H1 (cell line): ENCODE measurements at regions not wholly inside any gene's neighbourhood (a gene's known extent, or its start where the extent isn't known, plus 50 kb on each side); places are given as distances from the start of the nearest gene placed in this dataset.

ENCODE experiments used
- CTCF ChIA-PET: fragments of 300-600 bp; sonication (Branson Sonifier 250); formaldehyde crosslinking; loops from one replicate; lab custom pipeline; 2021; ENCODE audit not compliant: partially characterized antibody; lab: Charles Lee
- POLR2A ChIA-PET: fragments of 300-600 bp; sonication (Branson Sonifier 250); formaldehyde crosslinking; loops from one replicate; lab custom pipeline; 2021; ENCODE audit warnings: inconsistent platforms; ENCODE audit not compliant: partially characterized antibody; lab: Charles Lee
- DNase-seq, 2 experiments: peaks; one replicate each; pipeline versions ENCODE4 v3.0.0 to v3.0.0-alpha.2; 2010 to 2022; ENCODE audit warnings: low spot score in 2 of 2, low read depth in 1 of 2, mixed read lengths in 1 of 2
- FAIRE-seq: peaks from 2 replicates; lab custom pipeline; 2011; peaks lifted over from hg19 to GRCh38; lab: Jason Lieb, UNC
- H2AFZ ChIP-seq: 2 replicates; pipeline ENCODE4 v1.8.1; 2012; ENCODE audit warnings: low read length, inconsistent platforms
- H2AK5ac ChIP-seq: 2 replicates; pipeline ENCODE4 v1.6.1; 2013; ENCODE audit warnings: low read depth, low read length
- H2BK120ac ChIP-seq: replicated peaks from 2 replicates; pipeline ENCODE3; 2013; ENCODE audit warnings: low read depth, low read length, inconsistent platforms
- H2BK12ac ChIP-seq: 2 replicates; pipeline ENCODE4 v1.6.1; 2013; ENCODE audit warnings: low read depth, low read length
- H2BK15ac ChIP-seq: 2 replicates; pipeline ENCODE4 v1.6.1; 2013; ENCODE audit warnings: low read length
- H2BK20ac ChIP-seq: 2 replicates; pipeline ENCODE4 v1.6.1; 2013; ENCODE audit warnings: low read length
- H2BK5ac ChIP-seq: 2 replicates; pipeline ENCODE4 v1.6.1; 2013; ENCODE audit warnings: low read depth, low read length
- H3K14ac ChIP-seq: 2 replicates; pipeline ENCODE4 v1.6.1; 2013; ENCODE audit warnings: inconsistent platforms; ENCODE audit not compliant: insufficient read length
- H3K18ac ChIP-seq: 2 replicates; pipeline ENCODE4 v1.6.1; 2013; ENCODE audit warnings: low read length; ENCODE audit errors: extremely low read depth
- H3K23ac ChIP-seq: 2 replicates; pipeline ENCODE4 v1.6.1; 2013; ENCODE audit warnings: inconsistent platforms; ENCODE audit not compliant: insufficient read length
- H3K23me2 ChIP-seq: 2 replicates; pipeline ENCODE4 v1.6.1; 2013; ENCODE audit warnings: low read depth, low read length
- H3K27ac ChIP-seq: 2 replicates; pipeline ENCODE4 v1.6.1; 2011; ENCODE audit warnings: low read depth, low read length, inconsistent platforms
- H3K27me3 ChIP-seq, 4 experiments: replicated peaks in 1 of 4; 1 replicate in 1 of 4; 2 replicates in 3 of 4; pipeline versions ENCODE4 v1.6.1 to v1.8.1; 2011 to 2013; ENCODE audit warnings: low read length in 3 of 4, mild to moderate bottlenecking in 3 of 4, inconsistent platforms in 2 of 4, mixed read lengths in 2 of 4, moderate library complexity in 1 of 4; ENCODE audit not compliant: control insufficient read depth in 3 of 4, insufficient read depth in 3 of 4; ENCODE audit errors: extremely low read depth in 1 of 4
- H3K36me3 ChIP-seq, 4 experiments: 2 replicates each; pipeline versions ENCODE4 v1.6.1 to v1.8.1; 2011 to 2013; ENCODE audit warnings: mild to moderate bottlenecking in 4 of 4, low read length in 3 of 4, moderate library complexity in 2 of 4, control low read depth in 1 of 4, inconsistent platforms in 1 of 4; ENCODE audit not compliant: insufficient read depth in 4 of 4, control insufficient read depth in 2 of 4
- H3K4ac ChIP-seq: replicated peaks from 2 replicates; pipeline ENCODE3; 2013; ENCODE audit warnings: low read length, low read depth, mixed read lengths, inconsistent platforms; ENCODE audit not compliant: insufficient read length
- H3K4me1 ChIP-seq, 4 experiments: replicated peaks in 1 of 4; 1 replicate in 1 of 4; 2 replicates in 3 of 4; pipeline versions ENCODE4 v1.6.1 to v1.8.1; 2011 to 2013; ENCODE audit warnings: low read length in 3 of 4, inconsistent platforms in 2 of 4, mixed read lengths in 1 of 4; ENCODE audit not compliant: insufficient read depth in 4 of 4, control insufficient read depth in 3 of 4
- H3K4me2 ChIP-seq, 2 experiments: 2 replicates each; pipeline versions ENCODE4 v1.6.1 to v1.8.1; 2011 to 2013; ENCODE audit warnings: low read depth in 2 of 2, low read length in 2 of 2, control low read depth in 1 of 2, inconsistent platforms in 1 of 2, mild to moderate bottlenecking in 1 of 2; ENCODE audit not compliant: insufficient read depth in 1 of 2
- H3K4me3 ChIP-seq, 4 experiments: fragments of 200-600, 300-600 bp in 1 of 4; sonication (generic), shearing (Covaris generic), sonication (Bioruptor Twin) in 1 of 4; 2 replicates each; pipeline versions ENCODE4 v1.5.1 to v1.8.1; 2011 to 2016; ENCODE audit warnings: low read length in 4 of 4, low read depth in 3 of 4, control low read depth in 2 of 4, inconsistent platforms in 2 of 4, mild to moderate bottlenecking in 2 of 4, mixed read lengths in 1 of 4, moderate library complexity in 1 of 4; ENCODE audit not compliant: insufficient read depth in 2 of 4; ENCODE audit errors: extremely low read depth in 1 of 4
- H3K56ac ChIP-seq: replicated peaks from 2 replicates; pipeline ENCODE3; 2013; ENCODE audit warnings: low read depth, mild to moderate bottlenecking, mixed read lengths, low read length, inconsistent platforms; ENCODE audit not compliant: insufficient read length
- H3K79me1 ChIP-seq: 2 replicates; pipeline ENCODE4 v1.6.1; 2013; ENCODE audit warnings: low read depth, low read length, control low read depth
- H3K79me2 ChIP-seq, 2 experiments: 2 replicates each; pipeline versions ENCODE4 v1.6.1 to v1.8.1; 2012 to 2013; ENCODE audit warnings: low read length in 2 of 2, mild to moderate bottlenecking in 2 of 2, inconsistent platforms in 1 of 2; ENCODE audit not compliant: insufficient read depth in 2 of 2, control insufficient read depth in 1 of 2
- H3K9ac ChIP-seq, 4 experiments: replicated peaks in 1 of 4; 1 replicate in 1 of 4; 2 replicates in 3 of 4; pipeline versions ENCODE4 v1.6.1 to v1.8.1; 2011 to 2013; ENCODE audit warnings: low read depth in 3 of 4, low read length in 3 of 4, control low read depth in 2 of 4, mild to moderate bottlenecking in 2 of 4, moderate library complexity in 2 of 4, inconsistent platforms in 1 of 4; ENCODE audit errors: extremely low read depth in 1 of 4
- H3K9me3 ChIP-seq, 2 experiments: 2 replicates each; pipeline versions ENCODE4 v1.6.1 to v1.8.1; 2012 to 2013; ENCODE audit warnings: mild to moderate bottlenecking in 2 of 2, moderate library complexity in 2 of 2, control low read depth in 1 of 2, inconsistent platforms in 1 of 2, low read depth in 1 of 2, low read length in 1 of 2, mixed read lengths in 1 of 2; ENCODE audit not compliant: insufficient read depth in 2 of 2
- H4K20me1 ChIP-seq, 2 experiments: replicated peaks in 1 of 2; 2 replicates each; pipeline versions ENCODE3 to v1.8.1; 2011 to 2013; ENCODE audit warnings: inconsistent platforms in 2 of 2, low read length in 2 of 2, mild to moderate bottlenecking in 1 of 2; ENCODE audit not compliant: insufficient read depth in 2 of 2, control insufficient read depth in 1 of 2
- H4K5ac ChIP-seq: 2 replicates; pipeline ENCODE4 v1.6.1; 2013; ENCODE audit warnings: low read length, low read depth, mixed read lengths, inconsistent platforms; ENCODE audit not compliant: insufficient read length
- H4K8ac ChIP-seq: 2 replicates; pipeline ENCODE4 v1.8.0; 2013; ENCODE audit warnings: mild to moderate bottlenecking, moderate library complexity, low read length, inconsistent platforms; ENCODE audit not compliant: insufficient read depth; ENCODE audit errors: extremely low read depth
- H4K91ac ChIP-seq: replicated peaks from 2 replicates; pipeline ENCODE3; 2013; ENCODE audit warnings: low read length, mixed read lengths, inconsistent platforms; ENCODE audit not compliant: insufficient read length
- CBX5 ChIP-seq: fragments of 300-800, 300-1000 bp; sonication (generic); IDR thresholded peaks from 2 replicates; pipeline ENCODE4 v1.7.1; 2016; ENCODE audit warnings: antibody characterized with exemption, low read length, low read depth
- CTBP2 ChIP-seq: IDR thresholded peaks from 2 replicates; pipeline ENCODE4 v1.7.0; 2011; ENCODE audit warnings: borderline replicate concordance, mild to moderate bottlenecking, moderate library complexity, mixed read lengths, low read length; ENCODE audit not compliant: insufficient read depth, insufficient read length
- SAP30 ChIP-seq: fragments of 300-600 bp; sonication (generic); IDR thresholded peaks from 2 replicates; pipeline ENCODE4 v1.7.1; 2012; ENCODE audit warnings: low read length, moderate library complexity, mild to moderate bottlenecking, inconsistent platforms; ENCODE audit not compliant: insufficient read depth, insufficient replicate concordance
- SIN3A ChIP-seq, 2 experiments: IDR thresholded peaks in 1 of 2; conservative IDR thresholded peaks in 1 of 2; 2 replicates each; pipeline ENCODE4 v1.6.1; 2011 to 2012; ENCODE audit warnings: low read length in 2 of 2, improper control_type of control experiment in 1 of 2, low read depth in 1 of 2, mild to moderate bottlenecking in 1 of 2
- WGBS, 2 experiments: shearing (Covaris generic) in 1 of 2; methylation state at CpG; one replicate each; pipeline versions ENCODE4 v1.1.6 to v1.1.7; 2013 to 2015; ENCODE audit warnings: low lambda C conversion rate in 2 of 2, mixed read lengths in 2 of 2, inconsistent platforms in 1 of 2, low coverage in 1 of 2, missing lambda C conversion rate in 1 of 2; ENCODE audit not compliant: insufficient replicate concordance in 2 of 2, insufficient coverage in 1 of 2, insufficient read length in 1 of 2; ENCODE audit errors: extremely low coverage in 1 of 2, missing lambda C conversion rate in 1 of 2; 5-methylcytosine and 5-hydroxymethylcytosine counted together

DNA sequence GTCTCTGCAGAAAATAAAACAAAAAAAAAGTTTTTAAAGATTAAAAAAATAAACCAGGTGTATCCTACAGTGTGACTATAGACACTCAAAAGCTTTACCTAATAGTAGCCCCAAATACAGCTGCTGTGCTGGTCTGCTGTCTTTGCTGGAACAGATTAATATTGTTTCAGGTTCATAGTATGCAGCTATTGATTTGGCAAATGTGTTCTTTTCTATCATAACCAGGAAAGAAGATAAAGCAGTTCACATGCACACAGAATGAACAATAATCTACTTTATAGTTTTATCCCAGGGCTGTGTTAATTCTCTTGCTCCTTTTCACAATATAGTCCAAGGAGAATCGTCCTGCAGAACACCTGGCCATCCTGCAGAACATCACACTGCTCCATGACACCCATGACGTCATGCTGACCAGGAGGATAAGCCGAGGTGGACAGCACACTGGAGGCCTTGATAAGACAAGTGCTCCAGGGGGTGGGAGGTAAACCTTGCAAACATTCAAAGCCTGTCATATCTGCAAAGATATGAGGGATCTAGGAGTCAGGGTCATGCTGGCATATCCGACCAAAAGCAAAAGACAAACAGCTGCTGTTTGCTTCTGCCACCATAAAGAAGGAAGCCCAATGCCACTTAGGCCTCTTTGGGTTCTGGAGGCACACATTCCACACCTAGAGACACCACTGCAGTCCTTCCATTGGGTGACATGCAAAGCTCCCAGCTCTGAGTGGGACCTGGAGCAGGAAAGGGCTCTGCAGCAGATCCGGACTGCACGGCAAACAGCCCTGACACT lies 86.1 kb upstream of the SLC2A1 start:
- H3K4me2 ChIP-seq = no peak overlapping the region
- no peak overlapping the region for H3K27ac ChIP-seq
- no peaks in the 10 kb centered on the region for H3K36me3 ChIP-seq
- no peak overlapping the region for H4K5ac ChIP-seq
- H3K4me1 ChIP-seq = no peaks in the 10 kb centered on the region
- no peak overlapping the region for H2BK120ac ChIP-seq
- H4K91ac ChIP-seq = no peak overlapping the region
- no peak overlapping the region for H3K4me3 ChIP-seq
- ChIA-PET POLR2A (interaction anchor here (1.0 to 1.2 kb wide), 2 partner anchors 36 to 82 kb away, joined by 3 read pairs; no protein-coding TSS in a partner anchor), CTCF (interaction anchor here (0.6 to 1.5 kb wide), 6 partner anchors 17 to 112 kb away, joined by 3 to 5 read pairs (median 3); no protein-coding TSS in a partner anchor)
- no peak overlapping the region for H2BK20ac ChIP-seq
- no peak overlapping the region for H2BK12ac ChIP-seq
- no peaks in the 10 kb centered on the region for H3K79me2 ChIP-seq
- H3K18ac ChIP-seq = no peak overlapping the region
- no peak overlapping the region for H2BK15ac ChIP-seq
- no peak overlapping the region; the same call in 1 of the 2 replicates for H2BK5ac ChIP-seq
- no peaks in the 10 kb centered on the region for H3K9me3 ChIP-seq
- H3K23ac ChIP-seq = no peak overlapping the region
- no peak overlapping the region for H3K4ac ChIP-seq
- FAIRE-seq (no peak), DNase-seq (no peak)
- no peak overlapping the region for H3K9ac ChIP-seq
- no peak overlapping the region for H3K56ac ChIP-seq
- H3K23me2 ChIP-seq = no peaks in the 10 kb centered on the region
- no peaks in the 10 kb centered on the region; a peak in 1 of 7 replicates for H3K27me3 ChIP-seq
- H4K8ac ChIP-seq = no peak overlapping the region; the same call in 1 of the 2 replicates
- no peaks in the 10 kb centered on the region for H3K79me1 ChIP-seq
- no peak overlapping the region for H2AK5ac ChIP-seq
- no peaks in the 10 kb centered on the region for H4K20me1 ChIP-seq
- no peak overlapping the region for H2AFZ ChIP-seq
- 90% methylated on average over 6 of the region's 6 CpGs; no CpG with 5 or more reads in 1 of the 2 experiments for WGBS, 2 experiments
- no peak overlapping the region for H3K14ac ChIP-seq
- no peak for TF ChIP-seq CTBP2
- TF ChIP-seq SIN3A (conservative IDR thresholded peaks at IDR 0.05 in 1 of 2, IDR thresholded peaks at IDR 0.05 in 1 of 2; ENCODE audit: low read depth in 1 of 2, low read length in 2 of 2) = no peak
- no peak for TF ChIP-seq CBX5
- no peak for TF ChIP-seq SAP30
